ENCODE measurements at regions not wholly inside any gene's neighbourhood (a gene's known extent, or its start where the extent isn't known, plus 50 kb on each side); places are given as distances from the start of the nearest gene placed in this dataset.

GRCh38 chr12:115421350-115421749, 737.4 kb upstream of the TBX3 start:
- TF ChIP-seq ISL1 (CRISPR knock-in tag; IDR thresholded peaks at IDR 0.05) (no peak), OSR1 (CRISPR knock-in tag; IDR thresholded peaks at IDR 0.05) (no peak), ZFP3 (CRISPR knock-in tag; IDR thresholded peaks at IDR 0.05) (no peak), ZNF565 (CRISPR knock-in tag; conservative IDR thresholded peaks at IDR 0.05; ENCODE audit: low read depth) (no peak), TOX (CRISPR knock-in tag; IDR thresholded peaks at IDR 0.05; ENCODE audit: borderline replicate concordance) (no peak), ZNF8 (CRISPR knock-in tag; IDR thresholded peaks at IDR 0.05) (no peak), GLIS3 (CRISPR knock-in tag; IDR thresholded peaks at IDR 0.05) (no peak), ARNTL (CRISPR knock-in tag; IDR thresholded peaks at IDR 0.05; ENCODE audit: borderline replicate concordance, low read depth) (no peak), ESRRG (CRISPR knock-in tag; IDR thresholded peaks at IDR 0.05) (no peak), ZFP30 (CRISPR knock-in tag; IDR thresholded peaks at IDR 0.05) (no peak), TSHZ2 (CRISPR knock-in tag; IDR thresholded peaks at IDR 0.05) (no peak), ZC3H10 (CRISPR knock-in tag; IDR thresholded peaks at IDR 0.05) (no peak), ZNF70 (CRISPR knock-in tag; IDR thresholded peaks at IDR 0.05) (no peak)
- TF ChIP-seq, protein P1, sequence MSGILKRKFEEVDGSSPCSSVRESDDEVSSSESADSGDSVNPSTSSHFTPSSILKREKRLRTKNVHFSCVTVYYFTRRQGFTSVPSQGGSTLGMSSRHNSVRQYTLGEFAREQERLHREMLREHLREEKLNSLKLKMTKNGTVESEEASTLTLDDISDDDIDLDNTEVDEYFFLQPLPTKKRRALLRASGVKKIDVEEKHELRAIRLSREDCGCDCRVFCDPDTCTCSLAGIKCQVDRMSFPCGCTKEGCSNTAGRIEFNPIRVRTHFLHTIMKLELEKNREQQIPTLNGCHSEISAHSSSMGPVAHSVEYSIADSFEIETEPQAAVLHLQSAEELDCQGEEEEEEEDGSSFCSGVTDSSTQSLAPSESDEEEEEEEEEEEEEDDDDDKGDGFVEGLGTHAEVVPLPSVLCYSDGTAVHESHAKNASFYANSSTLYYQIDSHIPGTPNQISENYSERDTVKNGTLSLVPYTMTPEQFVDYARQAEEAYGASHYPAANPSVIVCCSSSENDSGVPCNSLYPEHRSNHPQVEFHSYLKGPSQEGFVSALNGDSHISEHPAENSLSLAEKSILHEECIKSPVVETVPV (CRISPR knock-in tag; IDR thresholded peaks at IDR 0.05), result no peak
- no peak for ATAC-seq

DNA sequence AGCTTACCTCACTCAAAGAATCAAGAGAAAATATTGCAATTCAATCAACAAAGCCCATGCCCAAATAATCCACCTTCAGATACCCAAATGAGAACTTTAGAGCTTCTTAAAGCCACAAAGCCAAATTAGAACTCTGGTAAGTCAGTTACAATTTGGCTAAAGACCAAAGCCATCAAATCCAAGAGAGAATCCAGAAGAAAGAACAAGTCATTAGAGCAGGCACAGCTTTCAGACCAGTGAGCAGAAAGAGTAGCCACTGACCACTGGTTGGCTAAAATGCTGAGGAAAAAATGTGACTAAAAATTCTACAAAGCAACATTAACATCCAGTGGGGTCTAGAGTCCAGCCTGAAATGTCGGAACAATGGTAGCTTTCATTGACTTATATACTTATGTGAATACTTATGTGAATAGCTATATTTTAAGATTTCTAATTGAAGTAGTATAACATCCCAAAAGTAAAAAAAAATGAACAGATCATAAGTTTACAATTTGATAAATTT, 735.2 kb upstream of the TBX3 start:
- TF ChIP-seq ZNF70 (CRISPR knock-in tag; IDR thresholded peaks at IDR 0.05) (no peak), ESRRG (CRISPR knock-in tag; IDR thresholded peaks at IDR 0.05) (no peak), BACH2 (CRISPR knock-in tag; IDR thresholded peaks at IDR 0.05; ENCODE audit: borderline replicate concordance) (no peak), CREB5 (CRISPR knock-in tag; IDR thresholded peaks at IDR 0.05; ENCODE audit: low read depth) (no peak), ZFP3 (CRISPR knock-in tag; IDR thresholded peaks at IDR 0.05) (no peak), RARB (CRISPR knock-in tag; IDR thresholded peaks at IDR 0.05) (no peak), CSDC2 (CRISPR knock-in tag; IDR thresholded peaks at IDR 0.05) (no peak), PPARA (CRISPR knock-in tag; IDR thresholded peaks at IDR 0.05; ENCODE audit: borderline replicate concordance) (no peak), TCF4 (CRISPR knock-in tag; IDR thresholded peaks at IDR 0.05; ENCODE audit: borderline replicate concordance) (no peak), TOX (CRISPR knock-in tag; IDR thresholded peaks at IDR 0.05; ENCODE audit: borderline replicate concordance) (no peak), SNAI2 (CRISPR knock-in tag; IDR thresholded peaks at IDR 0.05) (no peak), ZNF565 (CRISPR knock-in tag; conservative IDR thresholded peaks at IDR 0.05; ENCODE audit: low read depth) (no peak), GLIS3 (CRISPR knock-in tag; IDR thresholded peaks at IDR 0.05) (no peak), TSHZ2 (CRISPR knock-in tag; IDR thresholded peaks at IDR 0.05) (no peak)
- TF ChIP-seq, protein P1 (CRISPR knock-in tag; IDR thresholded peaks at IDR 0.05), result no peak
- ATAC-seq, result no peak
